Ramos (cell line): ENCODE measurements at regions not wholly inside any gene's neighbourhood (a gene's known extent, or its start where the extent isn't known, plus 50 kb on each side); places are given as distances from the start of the nearest gene placed in this dataset.

Experiments
- in situ Hi-C: fragments of 300-500 bp; cut with MboI; formaldehyde crosslinking; loops from one replicate; pipeline ENCODE4 v1.14.3; 2022; ENCODE audit warnings: low sequenced_read_pairs; ENCODE audit not compliant: unreplicated experiment

DNA sequence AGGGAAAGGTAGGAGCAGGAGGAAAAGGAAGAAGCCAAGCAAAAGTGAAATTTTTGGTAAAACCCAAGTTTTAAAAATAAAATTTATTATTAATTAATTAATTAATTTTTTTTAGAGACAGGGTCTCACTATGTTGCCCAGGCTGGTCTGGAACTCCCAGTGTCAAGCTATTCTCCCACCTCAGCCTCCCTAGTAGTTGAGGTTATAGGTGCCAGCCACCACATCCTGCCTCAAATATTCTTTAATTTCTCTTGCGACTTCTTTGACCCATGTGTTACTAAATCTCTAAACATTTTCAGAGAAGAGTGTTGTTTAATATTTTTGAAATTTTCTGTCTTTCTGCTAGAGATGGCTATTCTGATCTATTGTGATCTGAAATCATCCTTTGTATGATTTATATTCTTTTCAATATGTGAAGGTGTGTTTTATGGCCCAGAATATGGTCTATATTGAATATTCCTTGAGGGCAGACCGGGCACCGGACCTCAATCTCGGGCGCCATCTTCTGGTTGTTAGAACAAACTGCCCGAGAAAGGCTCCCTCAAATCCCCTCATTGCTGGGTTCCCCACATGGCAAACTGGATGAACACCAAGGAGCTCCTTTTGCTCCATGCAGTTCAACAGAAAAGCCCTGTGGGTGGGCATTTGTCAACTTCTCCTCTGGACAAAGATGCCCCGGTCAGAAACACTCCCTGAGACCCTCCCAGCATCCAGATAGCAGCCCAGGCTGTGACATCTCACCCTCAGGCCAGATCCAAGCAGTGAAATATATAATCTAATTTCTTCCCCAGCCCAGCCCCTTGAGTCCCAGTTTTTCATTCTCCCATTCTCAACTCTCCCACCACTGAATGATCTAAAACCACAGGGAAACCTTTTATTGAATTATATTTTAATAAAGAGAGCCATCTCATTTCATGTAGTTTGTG lies 110.5 kb downstream of the ASCL4 start:
- in situ Hi-C loops = loop anchor here (5.0 to 10.0 kb wide), 2 partner anchors 120 to 208 kb away; partner anchors contain the start of gene PRDM4

GRCh38 chr12:107888789-107889188 lies 114.3 kb downstream of the ASCL4 start:
- in situ Hi-C loops = loop anchor here (5.0 to 10.0 kb wide), 2 partner anchors 124 to 211 kb away; partner anchors contain the start of gene PRDM4

- in situ Hi-C loops = no loop called here
Observed at GRCh38 chr12:107891967-107892366, 117.5 kb downstream of the ASCL4 start.

GRCh38 chr12:107894589-107894988 lies 120.1 kb downstream of the ASCL4 start:
- in situ Hi-C loops = no loop called here

GRCh38 chr12:107895966-107896365 lies 121.5 kb downstream of the ASCL4 start:
- in situ Hi-C loops = no loop called here

- in situ Hi-C loops = no loop called here
Observed at GRCh38 chr12:107900588-107900987, 126.1 kb downstream of the ASCL4 start.

- in situ Hi-C loops = no loop called here
Observed at GRCh38 chr12:107903341-107904061, 129.0 kb downstream of the ASCL4 start.

GRCh38 chr12:107906707-107907106 lies 132.2 kb downstream of the ASCL4 start:
- in situ Hi-C loops = no loop called here

GRCh38 chr12:107912421-107913004 lies 138.0 kb downstream of the ASCL4 start:
- in situ Hi-C loops = no loop called here

GRCh38 chr12:107914460-107914977 lies 140.0 kb downstream of the ASCL4 start:
- in situ Hi-C loops = no loop called here

DNA sequence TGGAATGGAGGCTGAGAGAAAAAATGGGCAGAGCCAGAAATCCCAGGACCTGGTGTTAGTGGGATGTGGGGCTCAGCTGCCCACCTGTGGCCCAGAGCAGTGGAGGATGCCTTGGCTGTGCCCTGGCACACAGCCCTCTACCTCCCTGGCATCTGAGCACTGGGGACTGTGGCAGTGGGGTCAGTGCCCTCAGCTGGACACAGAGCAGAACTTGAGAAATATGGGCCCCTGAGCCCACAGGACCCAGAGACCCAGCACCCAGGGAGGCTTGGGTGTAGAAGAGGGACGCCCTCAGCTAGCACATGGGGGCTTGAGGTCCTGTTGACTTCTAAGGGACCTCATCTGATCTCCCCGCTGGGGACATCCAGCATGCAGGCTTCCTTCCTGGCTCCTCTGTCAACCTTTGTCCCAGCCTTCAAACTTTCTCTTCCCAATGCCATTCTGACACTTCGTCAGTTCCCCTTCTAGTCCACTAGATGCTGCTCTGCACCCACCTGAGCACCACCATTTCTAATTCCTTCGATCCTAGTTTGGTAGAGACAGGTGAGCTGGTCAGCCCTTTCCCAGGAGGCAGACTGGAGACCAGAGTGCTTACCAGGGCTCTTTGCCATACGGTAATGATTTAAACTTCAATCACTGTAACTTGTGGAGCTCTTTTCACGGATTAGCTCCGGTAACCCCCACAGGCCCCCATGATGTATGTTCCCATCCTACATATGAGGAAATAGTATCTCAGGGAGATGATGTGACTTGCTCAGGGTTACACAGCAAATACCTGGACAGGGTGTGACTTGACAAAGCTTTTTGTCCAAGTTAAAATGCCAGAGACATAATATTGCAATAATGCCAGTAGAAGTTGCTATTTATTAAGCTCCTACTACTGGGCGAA lies 143.7 kb downstream of the ASCL4 start:
- in situ Hi-C loops = no loop called here

DNA sequence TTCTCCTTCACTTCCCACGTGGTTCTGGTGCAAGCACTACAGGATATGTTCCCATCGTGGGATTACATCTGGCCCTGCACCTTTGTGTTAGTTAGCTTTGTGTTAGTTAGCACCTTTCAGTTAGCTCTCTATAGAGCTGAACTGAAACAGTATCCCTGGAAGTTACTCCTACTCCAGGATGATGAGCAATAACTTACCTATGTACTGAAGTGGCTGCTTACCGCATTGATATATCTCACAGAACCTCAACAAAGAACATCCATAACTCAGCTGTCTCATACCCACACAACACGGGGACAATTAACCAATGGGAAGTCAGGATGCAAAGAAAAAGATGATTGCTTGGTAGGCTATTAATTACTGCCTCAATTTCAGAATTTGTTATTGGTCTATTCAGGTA lies 146.6 kb downstream of the ASCL4 start:
- in situ Hi-C loops = no loop called here

DNA sequence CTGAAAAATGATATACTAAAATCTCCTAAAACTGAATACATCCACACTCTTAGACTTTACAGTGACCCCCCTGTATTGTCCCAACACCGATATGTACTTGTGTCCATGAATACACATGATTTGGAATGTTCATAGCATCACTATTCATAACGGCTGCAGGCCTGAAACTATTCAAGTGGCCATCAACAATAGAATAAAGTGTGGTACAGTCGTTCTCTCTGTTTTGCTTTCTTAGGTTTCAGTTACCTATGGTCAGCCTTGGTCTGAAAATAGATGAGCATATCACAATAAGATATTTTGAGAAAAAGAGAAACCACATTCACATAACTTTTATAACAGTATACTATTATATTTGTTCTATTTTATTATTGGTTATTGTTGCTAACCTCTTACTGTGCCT lies 150.6 kb downstream of the ASCL4 start:
- in situ Hi-C loops = no loop called here

GRCh38 chr12:107929436-107929835 lies 154.9 kb downstream of the ASCL4 start:
- in situ Hi-C loops = no loop called here

DNA sequence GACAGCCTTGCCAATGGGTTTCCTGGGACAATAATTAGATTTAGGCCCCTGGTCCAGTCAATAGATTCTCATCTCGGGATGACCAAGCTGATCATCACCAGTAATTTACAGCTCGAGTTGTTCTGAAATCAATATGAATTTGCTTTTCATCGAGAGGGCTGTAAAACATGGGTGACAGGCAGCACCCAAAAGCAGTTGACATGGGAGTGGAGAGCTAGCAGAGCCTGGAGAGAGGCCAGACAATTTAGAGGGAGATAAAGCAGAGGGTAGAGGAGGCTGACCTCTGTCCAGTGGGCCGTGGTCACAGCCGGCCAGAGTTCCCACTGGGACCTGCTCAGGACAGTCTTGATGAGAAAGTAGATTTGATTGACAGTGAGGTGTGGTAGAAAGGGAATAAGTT lies 157.3 kb downstream of the ASCL4 start:
- in situ Hi-C loops = no loop called here

DNA sequence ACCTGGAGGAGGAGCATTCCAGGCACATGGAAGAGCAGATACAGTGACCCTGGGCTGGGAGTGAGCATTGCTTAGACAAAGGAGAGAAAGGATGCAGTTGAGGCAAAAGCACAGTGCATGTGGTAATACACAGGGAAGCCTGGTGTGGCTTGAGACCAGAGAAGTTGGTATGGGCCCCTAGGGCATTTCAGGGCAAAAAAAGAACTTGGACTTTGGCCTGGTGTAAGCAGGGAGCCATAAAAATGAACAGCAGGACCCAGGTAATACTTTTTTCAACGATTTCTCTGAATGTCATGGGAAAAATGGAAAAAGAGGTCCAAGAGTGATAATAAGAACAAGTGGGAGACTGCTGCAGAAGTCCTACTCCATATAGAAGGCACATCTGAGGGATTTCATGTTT lies 163.9 kb downstream of the ASCL4 start:
- in situ Hi-C loops = no loop called here

GRCh38 chr12:107948391-107948945 lies 174.0 kb downstream of the ASCL4 start:
- in situ Hi-C loops = no loop called here

GRCh38 chr12:107951024-107951423 lies 176.5 kb downstream of the ASCL4 start:
- in situ Hi-C loops = no loop called here

DNA sequence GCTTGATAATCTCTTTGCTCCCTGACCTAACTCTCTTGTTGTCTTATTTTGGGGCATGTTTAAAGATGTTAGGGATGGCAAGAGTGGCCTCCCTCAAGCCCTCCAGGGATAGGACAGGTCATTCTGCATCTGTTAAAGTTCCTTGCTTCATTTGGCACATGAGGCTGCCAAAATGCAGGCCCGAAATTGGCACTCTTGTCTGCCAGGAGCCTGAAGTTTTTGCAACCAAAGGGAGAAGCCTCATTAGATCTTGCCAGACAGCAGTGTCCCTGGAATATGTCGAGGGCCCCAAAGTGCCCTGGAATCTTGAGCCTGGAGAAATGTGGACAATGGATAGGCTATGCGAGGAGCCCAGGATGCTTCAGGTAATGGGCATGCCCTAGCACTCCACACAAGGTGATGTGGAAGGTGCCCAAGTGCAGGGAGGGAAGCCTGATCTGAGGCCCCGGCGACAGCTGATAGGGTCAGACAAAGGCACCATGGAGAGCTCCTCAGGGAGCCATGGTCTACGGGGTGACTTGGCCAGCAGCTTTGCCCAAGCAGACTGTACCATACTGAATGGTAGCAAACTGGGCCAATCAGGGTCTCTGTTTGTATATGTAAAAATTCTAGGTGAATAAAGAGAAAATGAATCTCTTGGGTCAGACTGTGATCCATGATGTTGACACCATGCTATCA lies 173.0 kb upstream of the WSCD2 start:
- in situ Hi-C loops = no loop called here
